ENCODE measurements at regions not wholly inside any gene's neighbourhood (a gene's known extent, or its start where the extent isn't known, plus 50 kb on each side); places are given as distances from the start of the nearest gene placed in this dataset.

DNA sequence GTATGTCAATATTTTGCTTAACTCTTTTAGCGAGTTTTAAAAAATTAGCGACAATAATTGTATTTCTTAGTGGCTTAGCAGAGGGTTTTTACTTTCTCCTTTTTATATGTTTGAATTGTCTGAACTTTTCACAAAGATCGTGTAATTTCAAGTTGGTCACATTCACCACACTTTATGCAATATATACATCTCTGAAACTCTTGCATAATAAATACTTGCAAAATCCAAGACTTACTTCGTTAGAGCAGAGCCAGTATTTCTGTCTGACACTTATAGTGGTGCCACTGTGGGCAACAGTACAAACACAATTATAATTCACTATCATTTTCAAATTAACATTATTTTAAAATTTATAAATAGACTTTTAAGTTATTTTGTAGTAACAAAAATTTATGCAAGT lies 62.0 kb downstream of the SUCNR1 start:
- DNase-seq: no peak

DNA sequence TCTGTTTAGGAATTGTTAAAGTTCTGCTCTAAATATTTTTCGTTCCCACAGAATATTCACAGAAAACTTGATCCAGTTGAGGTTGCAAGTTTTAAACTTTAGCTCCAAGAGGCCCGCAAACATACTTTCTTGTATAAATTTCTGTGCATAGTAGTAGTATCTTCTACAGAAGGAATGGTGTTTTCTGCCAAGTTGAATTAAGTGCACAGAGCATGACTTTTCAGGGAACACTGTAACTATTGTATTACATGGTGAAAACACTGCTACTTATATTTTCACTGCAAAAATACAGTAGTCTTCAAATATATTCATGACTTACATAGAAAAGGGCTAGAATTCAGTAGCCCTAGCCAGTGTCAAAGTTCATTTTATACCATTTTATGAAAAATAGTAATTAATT lies 67.0 kb downstream of the SUCNR1 start:
- no peak for DNase-seq

DNA sequence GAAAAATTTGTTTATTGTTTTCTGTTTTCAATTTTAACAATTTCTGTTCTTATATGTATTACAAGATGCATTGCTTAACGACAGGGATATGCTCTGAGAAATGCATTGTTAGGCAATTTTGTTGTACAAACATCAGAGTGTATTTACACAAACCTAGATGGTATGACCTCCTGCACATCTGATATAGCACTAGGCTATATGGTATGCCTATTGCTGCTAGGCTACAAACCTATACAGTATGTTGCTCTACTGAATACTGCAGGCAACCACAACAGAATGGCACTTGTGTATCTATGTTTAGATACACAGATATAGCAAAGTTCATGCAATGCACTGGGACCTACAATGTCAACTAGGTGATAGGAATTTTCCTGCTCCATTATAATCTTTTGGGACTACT lies 70.1 kb downstream of the SUCNR1 start:
- DNase-seq: no peak

DNA sequence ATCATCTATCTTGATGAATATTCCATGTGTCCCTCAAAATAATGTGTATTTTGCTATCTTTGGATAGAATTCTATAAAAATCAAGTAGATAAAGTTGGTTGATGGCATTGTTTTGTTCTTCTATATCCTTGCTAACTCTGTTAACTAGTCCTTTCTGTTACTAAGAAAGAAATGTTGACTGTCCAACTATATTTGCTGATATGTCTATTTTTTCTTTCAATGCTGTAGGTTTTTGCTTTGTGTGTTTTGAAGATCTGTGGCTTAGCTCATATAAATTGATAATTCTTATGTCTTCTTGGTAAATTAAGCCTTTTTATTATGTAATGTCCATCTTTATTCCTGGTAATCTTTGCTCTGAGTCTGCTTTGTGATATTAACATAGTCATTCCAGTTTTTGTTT lies 70.9 kb downstream of the SUCNR1 start:
- no peak for DNase-seq

DNA sequence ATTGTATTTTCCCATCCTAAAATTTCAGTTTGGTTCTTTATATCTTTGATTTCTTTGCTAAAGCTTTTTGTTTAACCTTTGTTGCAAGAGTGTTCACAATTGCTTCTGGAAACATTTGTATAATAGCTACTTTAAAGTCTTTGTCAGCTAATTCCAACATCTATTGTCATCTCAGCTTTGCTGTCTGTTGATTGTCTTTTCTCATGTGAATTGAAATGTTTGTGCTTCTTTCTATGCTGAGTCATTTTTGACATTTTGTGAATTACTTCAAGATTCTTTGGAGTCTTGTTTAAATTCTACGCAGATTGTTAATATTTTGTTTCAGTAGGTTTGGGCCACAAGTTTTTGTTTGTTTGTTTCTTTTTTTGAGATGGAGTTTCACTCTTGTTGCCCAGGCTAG lies 73.2 kb downstream of the SUCNR1 start:
- no peak for DNase-seq

DNA sequence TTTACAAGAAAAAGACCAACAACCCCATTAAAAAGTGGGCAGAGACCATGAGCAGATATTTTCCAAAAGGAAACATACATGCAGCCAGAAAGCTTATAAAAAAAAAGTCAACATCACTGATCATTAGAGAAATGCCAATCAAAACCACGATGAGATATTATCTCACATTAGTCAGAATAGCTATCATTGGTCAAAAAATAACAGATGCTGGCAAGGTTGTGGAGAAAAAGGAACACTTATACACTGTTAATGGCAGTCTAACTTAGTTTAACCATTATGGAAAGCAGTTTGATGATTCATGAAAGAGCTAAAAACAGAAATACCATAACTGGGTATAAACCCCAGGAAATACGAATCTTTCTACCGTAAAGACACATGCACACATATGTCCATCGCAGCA lies 76.3 kb downstream of the SUCNR1 start:
- DNase-seq: no peak

DNA sequence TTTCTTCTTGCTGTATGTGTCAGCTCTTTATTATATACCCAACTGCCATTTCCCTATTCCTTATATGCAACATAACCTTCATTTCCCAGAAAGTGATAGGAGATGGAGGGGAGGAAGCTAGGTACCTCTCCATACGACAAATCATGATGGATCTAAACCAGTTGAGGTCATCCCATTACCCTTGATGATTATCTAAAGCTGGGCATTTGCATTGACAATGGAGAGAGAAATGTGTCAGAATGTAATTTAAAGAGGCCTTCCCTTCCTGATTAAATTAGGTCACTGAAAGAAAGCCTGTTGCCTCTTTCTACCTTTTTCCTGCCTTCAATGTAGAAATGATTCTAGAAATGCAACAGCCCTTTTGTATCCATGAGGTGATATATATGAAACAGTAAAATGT lies 81.9 kb downstream of the SUCNR1 start:
- no peak for DNase-seq

DNA sequence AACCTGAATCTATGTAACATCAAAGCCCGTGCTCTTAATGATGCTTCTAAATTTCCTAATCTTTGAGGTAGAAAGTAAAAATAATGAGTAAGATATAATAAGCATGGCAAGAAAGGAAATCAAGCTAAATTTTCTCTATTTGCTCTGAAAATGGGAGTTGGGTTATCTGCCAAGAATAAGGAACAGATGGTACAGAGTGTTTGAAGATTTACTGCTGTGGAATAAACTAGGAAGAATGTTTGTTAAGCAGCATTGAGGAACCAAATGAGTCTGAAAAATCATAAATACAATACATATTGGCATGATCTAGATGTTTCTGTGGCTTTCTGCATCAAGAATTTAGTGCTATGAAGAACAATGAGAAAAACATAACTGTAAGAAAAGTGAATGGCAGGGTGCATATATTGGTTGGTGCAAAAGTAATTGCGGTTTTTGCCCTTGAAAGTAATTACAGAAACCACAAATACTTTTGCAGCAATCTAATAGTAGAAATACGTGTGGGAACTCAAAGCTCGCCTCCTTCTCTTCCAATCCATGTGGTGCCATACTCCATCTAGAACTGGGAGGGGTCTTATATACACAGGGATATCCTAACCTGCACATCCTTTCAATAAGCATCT lies 87.6 kb downstream of the SUCNR1 start:
- DNase-seq: no peak

DNA sequence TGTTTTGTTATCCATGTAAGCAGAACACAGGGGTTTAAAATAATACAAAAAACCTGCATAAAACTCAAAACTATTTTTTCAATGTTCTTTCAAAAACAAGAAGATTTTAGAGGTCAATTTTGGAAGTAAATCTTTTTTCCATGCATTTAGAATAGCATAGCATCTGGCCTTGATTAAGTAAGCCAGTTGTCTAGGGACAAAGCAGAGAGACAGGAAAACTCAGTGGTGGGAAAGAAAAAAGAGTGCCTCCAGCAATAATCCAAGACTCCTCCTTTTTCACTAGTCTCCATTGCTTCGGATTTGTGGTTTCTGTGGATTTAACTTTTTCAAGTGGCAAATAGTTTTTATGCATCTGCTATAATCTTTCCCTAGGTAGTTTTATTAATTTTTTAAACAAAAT lies 88.9 kb downstream of the SUCNR1 start:
- no peak for DNase-seq

DNA sequence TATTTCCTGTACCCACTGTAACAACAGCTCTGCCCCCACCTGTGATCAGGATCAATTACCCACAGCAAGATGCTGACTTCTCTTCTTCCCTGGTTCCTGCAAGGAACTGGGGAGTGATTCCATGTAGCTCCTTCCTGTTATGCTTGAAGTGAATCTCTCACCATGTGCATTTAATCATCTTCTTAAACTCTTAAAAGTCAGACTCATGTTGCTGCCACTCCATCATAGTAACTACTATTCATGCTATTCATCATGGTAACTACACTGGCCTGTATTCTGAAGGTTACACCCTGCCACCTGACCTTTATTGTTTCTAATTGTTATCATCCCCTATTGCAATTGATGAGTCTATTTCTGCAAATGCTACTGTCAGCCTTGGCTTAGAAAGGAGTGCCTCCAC lies 89.5 kb downstream of the SUCNR1 start:
- no peak for DNase-seq

DNA sequence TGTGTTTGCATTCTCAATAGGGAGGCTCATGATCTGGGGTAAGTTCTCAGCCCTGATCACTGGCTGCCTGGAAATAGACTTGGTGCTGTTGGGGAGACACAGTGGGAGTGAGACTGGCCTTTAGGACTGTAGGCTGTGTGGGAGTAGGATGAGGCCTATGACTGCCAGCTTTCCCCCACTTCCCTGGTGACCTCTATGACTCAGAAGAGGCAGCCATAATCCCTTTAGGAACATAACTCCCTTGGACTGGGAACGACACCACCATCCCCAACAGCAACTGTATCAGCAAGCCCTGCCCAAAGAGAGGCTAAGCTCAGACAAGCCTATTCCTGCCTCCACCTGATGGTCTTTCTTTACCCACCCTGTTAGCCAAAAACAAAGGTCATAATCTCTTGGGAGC lies 91.3 kb downstream of the SUCNR1 start:
- DNase-seq: no peak

DNA sequence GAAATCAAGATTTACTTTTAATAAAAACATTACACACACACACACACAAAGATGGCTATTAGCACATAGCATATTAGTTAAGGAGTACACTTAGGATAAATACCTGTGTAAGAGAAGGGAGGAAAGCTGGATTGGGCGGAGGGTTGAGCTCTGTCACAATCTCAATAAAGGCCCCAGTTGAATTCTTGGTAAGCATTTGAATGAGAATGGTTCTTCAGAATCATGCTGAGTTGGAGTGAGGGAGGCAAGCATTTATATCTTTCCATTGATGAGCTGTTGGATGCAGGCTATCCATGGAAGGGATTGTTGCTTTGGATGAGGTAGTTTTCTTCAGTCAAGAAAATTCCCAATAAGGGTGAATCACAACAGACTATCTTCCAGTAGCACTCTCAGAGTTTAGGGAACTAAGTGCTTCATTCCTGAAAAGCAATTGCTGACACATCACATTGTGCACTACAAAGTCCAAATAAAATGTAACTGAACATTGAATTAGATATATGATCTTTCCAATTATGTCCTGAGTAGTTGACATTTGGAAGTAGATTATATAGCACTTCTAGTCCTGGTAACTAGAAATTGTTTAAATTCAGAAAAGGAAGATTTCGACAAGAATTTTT lies 95.7 kb downstream of the SUCNR1 start:
- DNase-seq: no peak

DNA sequence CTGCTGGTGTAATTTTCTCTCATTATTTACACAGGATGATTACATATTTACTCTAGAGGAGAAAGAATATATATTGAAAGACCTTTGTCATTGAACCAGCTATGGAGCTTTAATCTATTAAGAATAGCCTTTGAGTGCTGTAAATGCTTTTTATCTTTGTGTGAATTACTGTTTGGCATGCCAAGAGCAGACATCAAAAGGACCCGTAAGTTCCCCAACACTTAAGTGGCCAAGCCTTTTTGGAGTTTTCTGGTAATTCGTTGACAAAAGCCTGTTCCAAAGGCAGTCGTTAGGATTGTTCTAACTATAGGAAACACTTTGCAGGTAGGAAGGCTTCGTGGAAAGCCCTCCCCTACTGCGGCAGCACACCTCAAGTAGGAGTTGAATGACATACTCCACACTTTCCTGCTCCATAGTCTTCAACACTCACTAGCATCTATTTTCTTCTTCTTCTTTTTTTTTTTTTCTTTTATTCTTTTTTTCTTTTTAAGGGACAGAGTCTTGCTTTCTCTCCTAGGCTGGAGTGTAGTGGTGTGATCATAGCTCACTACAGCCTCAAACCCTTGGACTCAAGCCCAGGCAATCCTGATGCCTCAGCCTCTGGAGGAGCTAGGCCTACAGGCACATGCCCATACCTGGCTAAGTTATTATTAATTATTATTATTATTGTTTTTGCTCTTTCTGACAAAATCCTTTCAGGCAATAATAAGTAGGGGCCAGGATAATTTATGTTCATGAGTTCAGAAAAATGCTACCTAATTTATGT lies 98.6 kb downstream of the SUCNR1 start:
- DNase-seq: no peak

DNA sequence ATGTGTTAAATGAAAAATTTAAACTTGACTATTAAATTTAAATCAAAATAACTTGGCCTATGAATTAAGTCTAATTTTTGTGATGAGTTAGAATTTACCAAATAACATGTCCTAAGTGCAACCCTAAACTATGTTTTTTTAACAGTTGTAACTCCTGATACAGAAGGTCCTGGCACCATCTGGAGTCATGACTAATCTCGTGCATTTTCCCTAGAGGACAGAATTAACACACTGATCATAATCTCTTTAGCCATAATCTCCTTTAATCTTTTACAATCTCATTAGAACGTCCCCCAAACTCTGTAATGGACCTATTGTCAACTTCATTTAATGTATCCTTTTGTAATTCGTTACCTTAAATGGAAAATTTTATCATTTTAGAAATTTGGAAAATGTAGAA lies 100.6 kb downstream of the SUCNR1 start:
- DNase-seq: peak; percentile 12

DNA sequence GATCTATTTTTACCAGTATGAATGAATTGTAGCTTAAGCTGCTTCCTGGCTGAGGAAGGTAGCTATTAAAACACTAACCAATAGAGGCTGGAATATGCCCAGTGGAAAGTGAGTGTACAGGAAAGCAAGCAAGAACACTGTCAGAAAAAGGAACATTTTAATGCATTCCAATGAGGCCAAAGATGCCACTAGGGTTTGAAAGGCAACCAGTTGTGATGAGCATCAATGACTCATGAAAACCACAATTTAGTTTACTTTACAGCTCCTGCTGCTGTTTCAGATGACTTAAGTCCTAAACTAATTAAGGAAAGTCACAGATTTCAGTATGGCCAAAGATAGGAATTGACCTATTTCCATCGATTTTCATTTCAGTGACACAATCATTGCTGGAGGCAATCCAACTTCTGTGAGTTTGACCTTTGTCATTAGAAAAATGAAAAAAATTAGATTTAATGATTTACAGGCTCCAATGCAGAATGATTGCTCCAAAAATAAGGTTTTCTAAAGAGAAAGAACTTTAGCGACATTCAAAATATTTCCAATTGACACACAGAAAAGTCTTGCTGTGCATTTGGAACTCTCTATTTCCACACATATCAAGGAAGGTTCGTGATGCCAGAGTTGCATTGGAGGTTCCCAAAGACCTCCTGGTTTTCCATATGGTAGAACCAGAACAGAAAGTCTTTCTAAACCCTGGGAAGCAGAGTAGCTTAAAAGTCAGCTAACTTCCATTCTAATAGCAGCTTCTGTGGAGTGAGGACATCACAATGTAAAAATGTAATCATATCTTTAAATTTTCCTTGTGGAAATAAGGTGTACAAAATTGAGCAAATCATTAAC lies 103.0 kb downstream of the SUCNR1 start:
- peak; percentile 16 for DNase-seq

DNA sequence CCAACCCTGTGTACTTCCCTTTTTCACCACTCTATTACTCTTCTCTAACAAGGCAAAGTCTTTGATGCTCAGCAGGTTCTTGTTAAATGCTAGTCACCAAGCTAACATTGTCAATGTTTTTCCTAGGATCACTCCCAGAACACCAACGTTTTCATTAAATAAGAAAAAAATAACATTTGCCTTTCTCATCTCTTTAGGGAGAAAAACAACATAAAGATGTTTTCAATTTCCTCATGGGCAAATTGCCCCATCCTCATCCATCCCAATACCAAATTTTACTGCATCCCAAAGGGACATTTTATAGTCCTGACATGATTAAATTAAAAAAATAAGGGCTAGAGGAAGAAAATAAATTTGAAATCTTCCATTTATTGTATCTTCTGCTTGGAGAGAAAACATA lies 106.5 kb downstream of the SUCNR1 start:
- peak; percentile 39 for DNase-seq

DNA sequence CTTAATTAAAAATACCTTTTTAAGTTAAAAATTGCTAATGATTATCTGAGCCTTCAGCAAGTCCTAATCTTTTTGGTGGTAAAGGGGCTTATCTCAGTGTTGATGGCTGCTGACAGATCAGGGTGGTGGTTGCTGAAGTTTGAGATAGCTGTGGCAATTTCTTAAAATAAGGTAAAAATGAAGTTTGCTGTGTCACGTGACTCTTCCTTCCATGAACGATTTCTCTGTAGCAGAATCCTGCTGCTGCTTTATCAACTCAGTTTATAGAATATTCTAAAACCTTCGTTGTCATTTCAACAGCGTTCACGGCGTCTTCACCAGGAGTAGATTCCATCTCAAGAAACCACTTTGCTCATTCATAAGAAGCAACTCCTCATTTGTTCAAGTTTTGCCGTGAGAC lies 110.1 kb downstream of the SUCNR1 start:
- no peak for DNase-seq

DNA sequence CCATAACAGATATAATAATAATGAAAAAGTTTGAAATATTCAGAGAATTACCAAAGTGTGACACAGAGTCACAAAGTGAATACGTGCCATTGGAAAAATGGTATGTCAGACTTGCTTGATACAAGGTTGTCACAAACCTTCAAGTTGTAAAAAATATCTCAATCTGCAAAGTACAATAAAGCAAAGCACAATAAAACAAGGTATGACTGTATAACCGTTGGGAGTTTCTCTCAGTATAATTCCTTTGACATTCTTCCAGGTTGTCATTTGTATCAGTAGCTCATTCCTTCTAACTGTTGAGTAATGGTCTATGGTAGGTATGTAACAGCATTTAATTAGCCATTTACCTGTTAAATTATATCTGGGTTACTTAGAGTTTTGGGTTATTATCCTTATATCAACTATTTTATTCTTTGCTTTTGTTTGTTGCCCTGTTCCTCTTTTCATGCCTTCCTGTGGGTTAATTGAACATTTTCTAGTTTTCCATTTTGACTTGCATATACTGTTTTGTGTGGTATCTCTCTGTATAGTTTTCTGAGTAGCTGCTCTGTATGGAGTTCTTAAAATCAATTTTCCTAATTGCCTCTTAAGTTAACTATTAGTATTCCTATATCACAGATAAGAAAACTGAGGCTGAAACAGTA lies 112.5 kb downstream of the SUCNR1 start:
- no peak for DNase-seq

DNA sequence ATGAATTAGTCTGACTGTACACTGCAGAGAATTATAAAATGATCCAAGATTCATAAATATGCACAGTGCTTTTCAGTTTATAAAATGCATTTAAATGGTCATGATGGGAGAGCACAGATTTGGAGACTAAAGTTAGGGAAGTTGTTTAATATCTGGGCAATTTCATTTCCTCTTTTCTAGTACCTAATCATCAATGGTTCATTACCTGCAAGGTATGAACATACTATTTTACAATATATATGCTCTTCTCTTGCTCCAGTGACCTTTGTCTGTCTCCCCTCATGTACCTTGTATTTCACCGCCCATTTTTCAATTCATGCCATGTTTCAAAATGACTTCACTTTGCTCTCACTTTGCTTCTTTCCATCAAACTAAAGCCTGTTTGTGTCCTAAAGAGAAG lies 114.5 kb downstream of the SUCNR1 start:
- no peak for DNase-seq

DNA sequence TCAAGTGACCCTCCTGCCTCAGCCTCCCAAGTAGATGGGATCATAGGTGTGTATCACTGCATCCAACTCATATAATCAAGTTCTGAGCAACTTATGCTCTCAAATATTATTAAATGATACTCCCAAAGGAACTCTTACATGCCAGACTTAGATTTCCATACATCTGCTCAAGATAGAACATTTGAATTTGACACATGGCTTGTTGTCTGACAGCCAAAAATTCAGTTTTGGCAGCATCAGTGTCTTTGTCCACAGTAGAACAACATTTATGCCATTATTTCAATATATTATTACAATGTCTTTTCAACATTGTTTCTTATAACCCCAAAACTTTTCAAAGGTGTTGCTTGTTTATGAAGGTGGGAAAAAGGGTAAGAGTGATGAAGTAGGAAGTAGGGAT lies 116.2 kb downstream of the SUCNR1 start:
- DNase-seq: no peak

DNA sequence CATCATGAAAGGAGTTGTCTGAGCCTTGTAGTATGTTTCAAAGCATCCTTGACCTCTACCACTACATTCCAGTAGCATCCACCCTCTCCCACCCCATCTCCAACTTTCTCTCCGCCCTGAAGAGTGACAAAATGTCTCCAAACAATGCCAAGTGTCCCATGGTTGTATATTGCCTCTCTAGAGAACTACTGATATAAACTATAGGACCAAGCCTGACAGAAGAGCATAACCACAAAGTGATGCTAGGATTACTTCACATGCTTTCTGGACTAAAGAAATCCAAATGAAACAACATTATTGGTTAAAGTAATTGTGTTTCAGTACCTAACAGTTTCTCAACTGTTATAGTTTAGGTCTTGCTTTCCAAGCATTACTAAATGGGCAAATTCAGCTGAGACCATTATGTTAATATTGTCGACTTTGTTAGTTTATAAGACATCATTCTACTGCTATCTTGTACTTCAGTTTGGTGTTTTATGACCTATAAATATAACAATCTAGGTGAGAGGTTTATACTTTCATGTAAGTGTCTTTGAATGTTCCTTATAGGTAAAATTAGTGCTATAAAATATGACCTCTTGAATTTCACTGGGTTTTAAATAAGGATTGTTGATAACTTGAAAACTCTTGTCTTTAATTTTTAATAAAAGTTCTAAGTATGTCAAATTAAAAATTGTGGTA lies 117.4 kb downstream of the SUCNR1 start:
- no peak for DNase-seq

DNA sequence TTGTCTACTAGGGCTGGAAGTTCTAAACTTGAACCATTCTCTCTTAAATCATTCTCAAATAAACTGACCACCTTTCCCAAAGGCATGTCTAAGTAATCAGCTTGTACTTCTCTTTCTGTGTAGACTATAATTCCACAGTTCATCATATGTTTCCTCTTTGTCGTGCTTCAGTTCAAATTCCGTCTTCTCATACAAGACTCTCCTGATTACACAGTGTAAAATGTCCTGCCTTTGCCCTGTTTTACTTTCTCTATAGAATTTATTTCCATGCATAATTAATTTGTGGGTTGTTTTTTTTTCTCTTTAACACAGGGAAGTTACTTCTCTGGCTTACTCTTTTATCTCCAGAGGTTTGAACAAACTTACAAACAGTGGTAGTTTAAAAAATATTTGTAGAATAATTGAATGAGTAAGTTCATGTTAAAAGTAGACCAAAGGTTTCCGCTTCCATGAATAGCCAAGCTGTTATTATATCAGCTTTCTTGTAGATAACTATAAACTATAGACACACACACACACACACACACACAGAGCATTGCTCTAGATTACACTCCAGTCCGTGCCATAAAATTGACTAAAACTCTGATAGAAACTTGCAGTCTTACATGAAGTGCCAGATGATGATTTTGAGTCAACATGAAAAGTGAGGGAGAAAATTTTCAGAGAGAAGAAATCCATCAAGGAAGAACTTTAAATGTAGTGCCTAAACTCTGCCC lies 119.0 kb downstream of the SUCNR1 start:
- no peak for DNase-seq

Data from eye (tissue), 1 donor.